HG03521 (cell line): ENCODE measurements at regions not wholly inside any gene's neighbourhood (a gene's known extent, or its start where the extent isn't known, plus 50 kb on each side); places are given as distances from the start of the nearest gene placed in this dataset.

ENCODE experiments used
- ATAC-seq: cut with Tn5 transposase; IDR thresholded peaks from one replicate; pipeline ENCODE4 v1.9.1; 2021; ENCODE audit warnings: mild to moderate bottlenecking, moderate library complexity; ENCODE audit not compliant: unreplicated experiment

GRCh38 chr13:40272776-40273139 is 393.7 kb downstream of the FOXO1 start:
- no peak for ATAC-seq

DNA sequence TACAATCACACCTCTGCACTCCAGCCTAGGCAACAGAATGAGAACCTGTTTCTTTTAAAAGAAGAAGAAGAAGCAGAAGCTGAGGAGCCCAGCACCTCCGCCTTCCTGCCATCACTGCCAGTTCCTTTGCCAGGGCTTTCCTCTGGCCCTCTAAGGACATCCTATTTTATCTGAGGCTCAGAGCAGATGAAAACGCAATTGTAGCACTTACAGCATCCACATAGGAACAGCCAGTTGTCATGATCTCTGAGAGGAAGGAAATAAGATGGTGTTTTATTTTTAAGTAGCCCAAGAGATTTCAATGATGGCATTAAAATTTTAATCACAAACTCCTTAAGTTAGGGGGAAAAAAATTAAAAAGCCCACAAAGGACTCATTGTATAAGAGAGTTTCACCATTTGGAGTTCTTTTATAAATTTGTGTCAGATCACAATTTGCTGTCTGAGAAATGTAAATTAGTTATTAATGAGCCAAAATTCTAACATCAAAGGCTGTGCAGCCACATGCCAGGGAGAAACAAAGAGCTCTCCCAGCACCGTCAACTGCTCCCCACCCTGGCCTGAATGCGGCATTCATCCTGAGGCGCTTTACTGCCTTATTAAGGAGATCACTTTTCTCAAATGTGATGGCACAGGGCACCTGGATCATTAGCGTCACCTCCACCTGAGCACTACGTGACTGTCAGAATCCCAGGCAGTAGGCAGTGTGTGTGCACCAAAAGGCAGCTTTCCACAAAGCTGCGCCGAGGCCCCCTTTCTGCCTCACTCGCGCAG is 393.0 kb downstream of the FOXO1 start:
- ATAC-seq, result no peak

GRCh38 chr13:40274103-40274502 is 392.3 kb downstream of the FOXO1 start:
- ATAC-seq, result no peak

DNA sequence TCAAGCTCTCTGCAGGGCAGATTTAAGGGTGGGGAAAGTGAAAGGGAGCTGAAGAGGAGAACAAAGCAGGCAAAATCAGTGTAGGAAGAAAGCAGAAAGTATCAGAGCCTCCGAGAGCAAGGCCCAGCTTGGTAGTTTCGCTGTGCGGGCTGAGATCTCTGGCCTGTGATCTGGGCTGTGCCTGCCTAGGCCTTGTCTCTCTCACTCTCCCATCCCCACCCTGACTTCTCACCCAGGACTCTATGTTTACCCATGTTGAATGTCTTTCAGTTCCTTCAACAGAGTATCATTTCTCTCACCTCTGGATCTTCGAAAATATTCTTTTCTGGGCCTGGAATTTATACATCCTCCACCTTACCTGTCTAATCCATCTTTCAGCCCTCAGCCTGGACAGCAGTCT is 391.3 kb downstream of the FOXO1 start:
- ATAC-seq, result no peak

DNA sequence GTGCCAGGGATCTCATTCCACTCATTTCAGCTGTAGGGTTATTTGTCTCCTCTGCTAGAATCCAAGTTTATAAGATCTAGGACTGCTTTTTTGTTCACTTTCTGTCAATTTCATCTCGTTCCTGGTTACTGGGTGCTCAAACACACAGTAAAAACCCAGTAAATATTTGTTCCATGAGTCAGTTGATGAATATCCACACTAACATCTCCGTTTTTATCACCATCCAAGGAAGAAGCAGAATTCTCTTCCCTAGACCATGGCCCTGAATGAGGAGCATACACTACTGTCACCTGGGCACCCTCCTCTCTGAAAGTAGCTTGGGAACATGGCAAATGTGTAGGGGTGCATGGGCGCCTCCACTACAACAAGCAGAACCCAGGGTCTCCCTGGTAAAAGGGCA is 390.8 kb downstream of the FOXO1 start:
- ATAC-seq, result no peak

DNA sequence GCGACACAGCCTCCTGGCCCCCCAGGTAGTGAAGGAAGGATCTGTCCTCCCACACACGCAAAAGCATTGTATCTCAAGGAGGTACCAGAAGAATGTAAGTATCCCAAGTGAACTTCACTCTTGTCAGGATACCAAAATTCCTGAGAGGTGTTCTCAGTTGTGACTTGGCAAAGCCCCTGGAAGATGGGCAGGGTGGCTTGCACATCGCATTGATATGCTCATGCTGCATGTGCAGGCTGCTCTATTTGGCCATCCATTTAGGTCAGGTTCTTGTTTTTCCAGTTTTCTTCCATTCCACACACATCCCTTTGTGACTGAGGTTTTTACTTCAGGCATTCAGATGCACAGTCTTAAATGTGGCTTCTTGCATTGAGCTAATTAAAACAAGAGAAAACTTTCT is 382.8 kb downstream of the FOXO1 start:
- ATAC-seq, result no peak

GRCh38 chr13:40285634-40286033 is 380.8 kb downstream of the FOXO1 start:
- no peak for ATAC-seq

DNA sequence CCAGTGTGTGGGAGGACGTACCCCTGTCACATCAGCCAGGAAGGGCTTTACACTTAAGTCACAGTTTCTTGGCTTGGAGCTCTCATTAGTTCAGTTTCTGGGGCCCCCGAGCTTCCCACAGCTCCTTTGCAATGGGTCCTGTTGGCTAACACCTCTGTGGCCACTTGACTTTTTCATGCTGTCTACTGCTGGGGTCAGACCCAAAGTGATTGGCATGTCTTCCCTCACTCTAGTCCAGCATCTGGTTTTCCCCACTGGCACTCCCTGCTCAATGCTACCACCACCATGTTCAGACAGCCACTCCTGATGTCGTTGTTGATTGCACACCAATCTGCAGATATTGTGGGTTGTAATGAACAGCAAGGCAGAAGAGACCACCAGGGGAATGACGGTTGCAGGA is 379.0 kb downstream of the FOXO1 start:
- no peak for ATAC-seq

GRCh38 chr13:40288259-40288658 is 378.2 kb downstream of the FOXO1 start:
- no peak for ATAC-seq

DNA sequence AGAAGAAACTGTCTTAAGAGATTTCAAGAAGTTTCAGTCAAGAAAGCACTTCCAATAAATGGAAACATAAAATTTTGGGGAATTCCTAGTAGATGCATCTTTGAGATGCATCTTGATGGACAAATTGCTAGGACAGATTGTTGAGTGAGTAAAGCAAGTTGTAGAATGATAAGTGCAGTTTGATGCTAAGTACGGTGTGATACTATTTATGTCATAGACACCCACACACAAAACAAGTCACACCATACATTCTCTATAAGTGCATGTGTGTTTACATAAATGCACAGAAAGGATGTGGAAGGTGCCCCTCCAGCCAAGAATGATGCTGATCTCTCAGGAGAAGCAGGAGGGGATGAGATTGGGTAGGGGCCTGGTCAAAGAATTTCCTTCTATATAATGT is 375.7 kb downstream of the FOXO1 start:
- ATAC-seq, result no peak

DNA sequence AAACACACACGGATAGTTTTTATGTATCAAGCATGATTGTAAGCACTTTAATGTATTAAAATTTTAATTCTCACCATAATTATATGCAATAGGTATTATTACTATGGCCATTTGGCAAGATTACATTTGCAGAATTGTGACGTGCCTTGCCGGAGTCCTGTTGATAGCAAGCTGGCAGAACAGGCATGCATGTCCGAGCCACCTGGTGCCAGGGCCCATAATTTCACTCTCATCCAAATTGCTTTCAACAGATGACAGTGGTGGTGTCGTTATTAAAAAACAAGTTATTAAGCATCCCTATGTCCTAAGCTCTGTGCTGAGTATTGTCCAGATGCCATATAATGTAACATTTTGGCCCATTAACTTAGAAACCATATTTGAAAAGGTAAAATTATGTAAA is 374.3 kb downstream of the FOXO1 start:
- no peak for ATAC-seq

DNA sequence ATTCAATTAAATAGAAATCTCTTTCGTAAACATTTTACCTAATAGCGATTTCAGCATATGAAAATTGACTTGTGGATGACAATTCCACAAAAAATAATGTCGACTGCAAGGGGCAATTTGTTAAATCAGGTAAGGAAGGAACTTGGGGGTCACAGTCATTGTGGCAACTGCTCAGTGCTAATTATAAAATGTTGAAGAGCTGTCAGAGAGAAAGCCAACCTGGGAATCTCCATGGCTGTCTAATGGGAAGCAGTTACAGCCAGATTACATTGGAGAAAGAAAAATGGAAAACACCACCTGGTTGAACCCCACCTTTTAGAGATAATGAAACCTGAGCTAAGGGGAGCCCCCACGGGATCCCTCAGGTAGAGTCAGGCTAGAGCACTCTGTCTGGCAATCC is 373.9 kb downstream of the FOXO1 start:
- ATAC-seq, result no peak

DNA sequence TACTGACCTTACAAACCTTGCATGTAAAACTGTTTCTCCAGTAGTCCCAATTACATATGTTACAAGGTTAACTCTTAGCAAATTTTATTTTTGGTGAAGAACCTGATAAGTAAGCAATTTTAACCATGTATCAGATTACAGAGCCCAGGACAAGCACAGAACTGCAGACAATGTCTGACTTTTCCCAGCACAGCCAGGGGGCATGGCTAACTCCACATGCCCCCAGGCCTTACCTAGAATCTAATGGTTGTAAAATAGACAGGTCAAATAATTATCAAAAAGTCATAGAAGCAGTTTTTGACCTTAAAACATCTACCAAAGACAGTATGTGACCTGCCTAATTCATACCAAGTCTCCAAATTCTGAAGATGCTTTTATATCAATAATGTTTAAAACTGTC is 364.1 kb downstream of the FOXO1 start:
- ATAC-seq, result no peak

- no peak for ATAC-seq
These were observed 362.1 kb downstream of the FOXO1 start for GRCh38 chr13:40304391-40304790.

DNA sequence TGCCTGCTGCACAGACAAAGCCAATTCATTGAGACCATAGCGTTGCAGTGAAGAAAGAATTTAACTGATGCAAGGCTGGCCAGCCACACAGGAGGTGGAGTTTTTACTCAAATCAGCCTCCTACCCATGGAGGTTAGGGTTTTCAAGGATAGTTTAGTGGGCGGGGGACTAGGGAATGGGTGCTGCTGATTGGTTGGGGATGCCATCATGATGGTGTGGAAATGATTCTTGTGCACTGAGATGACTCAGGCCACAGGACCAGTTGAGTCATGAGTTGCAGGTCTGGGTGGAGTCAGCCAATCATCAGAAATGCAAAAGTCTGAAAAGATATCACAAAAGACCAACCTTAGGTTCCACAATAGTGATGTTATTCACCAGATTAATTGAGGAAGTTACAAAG is 359.6 kb downstream of the FOXO1 start:
- no peak for ATAC-seq

GRCh38 chr13:40309881-40310280 is 356.6 kb downstream of the FOXO1 start:
- ATAC-seq, result no peak

DNA sequence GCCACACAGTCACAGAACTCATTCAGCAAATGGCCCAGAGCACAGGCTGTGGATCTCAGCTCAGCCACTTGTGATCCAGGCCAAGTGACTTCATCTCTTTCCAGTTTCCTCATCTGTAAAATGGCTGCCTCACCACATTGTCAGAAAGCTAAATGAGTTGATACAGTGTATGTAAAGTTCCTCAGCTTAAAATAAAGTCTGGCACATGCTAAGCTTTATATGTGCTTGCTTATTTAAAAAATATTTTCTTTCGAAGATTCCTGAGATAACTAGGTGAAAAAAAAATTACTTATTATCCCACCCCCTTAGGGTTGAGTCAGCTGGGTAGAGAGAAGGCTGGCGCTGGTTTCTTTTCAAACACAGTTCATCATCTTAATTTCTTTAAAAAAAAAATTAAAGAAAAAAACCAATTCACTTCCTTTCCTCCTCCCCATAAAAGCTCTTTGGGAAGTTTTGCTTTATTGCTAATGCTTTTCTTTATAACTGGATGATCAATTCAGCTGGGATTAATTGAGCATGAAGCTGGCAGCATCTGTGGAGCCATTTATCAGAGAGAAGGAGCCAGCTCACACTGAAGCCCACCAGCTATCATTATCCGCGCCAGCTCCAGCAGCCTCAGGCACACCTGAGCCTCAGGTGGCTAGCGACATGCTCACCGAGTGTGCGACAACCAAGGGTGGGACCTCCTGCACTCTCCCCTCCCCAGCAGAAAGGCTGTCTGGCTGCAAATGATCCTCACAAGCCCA is 354.9 kb downstream of the FOXO1 start:
- ATAC-seq, result no peak

- ATAC-seq, result no peak
These were observed 352.9 kb downstream of the FOXO1 start for GRCh38 chr13:40313269-40314200.

- no peak for ATAC-seq
These were observed 350.9 kb downstream of the FOXO1 start for GRCh38 chr13:40315416-40316064.

- ATAC-seq, result no peak
These were observed 350.1 kb downstream of the FOXO1 start for GRCh38 chr13:40316301-40316700.

- ATAC-seq, result no peak
These were observed 348.5 kb downstream of the FOXO1 start for GRCh38 chr13:40317980-40318327.
